HG03159 (cell line): ENCODE measurements at regions not wholly inside any gene's neighbourhood (a gene's known extent, or its start where the extent isn't known, plus 50 kb on each side); places are given as distances from the start of the nearest gene placed in this dataset.
"Not testable (repeated sequence)": the region's sequence is repeated elsewhere in the genome, so short reads cannot be mapped to it uniquely, and the experiment has no call there.

ENCODE experiments used
- ATAC-seq: cut with Tn5 transposase; IDR thresholded peaks from one replicate; pipeline ENCODE4 v1.9.1; 2021; ENCODE audit warnings: mild to moderate bottlenecking, moderate library complexity; ENCODE audit not compliant: unreplicated experiment

DNA sequence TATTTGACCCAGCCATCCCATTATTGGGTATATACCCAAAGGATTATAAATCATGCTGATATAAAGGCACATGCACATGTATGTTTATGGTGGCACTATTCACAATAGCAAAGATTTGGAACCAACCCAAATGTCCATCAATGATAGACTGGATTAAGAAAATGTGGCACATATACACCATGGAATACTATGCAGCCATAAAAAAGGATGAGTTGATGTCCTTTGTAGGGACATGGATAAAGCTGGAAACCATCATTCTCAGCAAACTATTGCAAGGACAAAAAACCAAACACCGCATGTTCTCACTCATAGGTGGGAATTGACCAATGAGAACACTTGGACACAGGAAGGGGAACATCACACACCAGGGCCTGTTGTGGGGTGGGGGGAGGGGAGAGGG, 147.3 kb upstream of the STK26 start:
- not testable (repeated sequence) for ATAC-seq

DNA sequence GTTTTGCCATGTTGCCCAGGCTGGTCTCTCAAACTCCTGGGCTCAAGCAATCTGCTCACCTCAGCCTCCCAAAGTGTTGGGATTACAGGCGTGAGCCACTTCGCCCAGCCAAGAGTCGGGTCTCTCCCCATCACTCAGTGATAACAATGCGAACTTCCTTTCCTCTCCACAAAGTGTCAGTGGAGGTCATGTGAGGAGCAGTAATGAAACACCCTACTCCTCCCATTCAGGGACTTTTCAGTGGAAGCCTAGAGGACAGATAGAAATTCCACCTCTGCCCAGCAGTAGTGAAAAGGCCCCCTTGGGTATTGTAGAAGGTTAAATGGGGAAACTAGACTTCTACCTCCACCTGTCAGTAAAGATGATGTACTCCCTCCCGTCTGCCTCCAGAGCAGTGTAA, 141.9 kb upstream of the STK26 start:
- no peak for ATAC-seq

DNA sequence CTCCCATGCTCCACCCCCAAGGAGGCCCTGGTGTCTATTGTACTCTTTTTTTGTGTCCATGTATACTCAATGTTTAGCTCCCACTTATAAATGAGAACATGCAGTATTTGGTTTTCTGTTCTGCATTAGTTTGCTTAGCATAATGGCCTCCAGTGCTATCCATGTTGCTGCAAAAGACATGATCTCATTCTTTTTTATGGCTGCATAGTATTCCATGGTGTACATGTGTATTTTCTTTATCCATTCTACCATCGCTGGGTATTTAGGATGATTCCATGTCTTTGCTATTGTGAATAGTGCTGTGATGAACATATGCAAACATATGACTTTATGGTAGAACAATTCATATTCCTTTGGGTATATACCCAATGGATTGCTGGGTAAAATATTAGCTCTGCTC, 138.1 kb upstream of the STK26 start:
- ATAC-seq = not testable (repeated sequence)

DNA sequence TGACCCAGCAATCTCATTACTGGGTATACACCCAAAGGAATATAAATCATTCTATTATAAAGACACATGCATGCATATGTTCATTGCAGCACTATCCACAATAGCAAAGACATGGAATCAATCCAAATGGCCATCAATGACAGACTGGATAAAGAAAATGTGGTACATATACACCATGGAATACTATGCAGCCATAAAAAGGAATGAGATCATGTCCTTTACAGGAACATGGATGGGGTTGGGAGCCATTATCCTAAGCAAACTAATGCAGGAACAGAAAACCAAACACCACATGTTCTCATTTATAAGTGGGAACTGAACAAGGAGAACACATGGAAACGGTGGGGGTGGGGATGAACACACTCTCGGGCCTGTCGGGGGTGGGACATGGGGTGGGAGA, 129.2 kb upstream of the STK26 start:
- not testable (repeated sequence) for ATAC-seq

DNA sequence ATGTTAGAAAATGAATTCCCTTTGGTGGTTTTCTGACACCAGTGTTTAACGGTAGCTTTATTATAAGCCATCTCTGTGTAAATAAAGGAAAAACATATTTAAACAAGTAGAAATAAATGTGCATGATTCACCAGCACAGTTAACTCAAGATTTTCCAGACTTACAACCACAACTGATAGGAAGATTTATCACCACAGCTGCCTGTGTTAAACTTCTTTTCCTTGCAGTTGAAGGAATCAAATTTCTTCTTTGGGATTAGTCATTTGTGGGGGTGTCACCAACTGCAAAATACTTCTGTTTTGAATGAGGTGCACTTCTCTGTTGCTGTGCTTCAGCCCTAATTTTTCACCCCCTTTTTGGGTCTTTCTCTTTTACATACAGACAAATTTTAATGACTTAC, 128.1 kb upstream of the STK26 start:
- no peak for ATAC-seq

DNA sequence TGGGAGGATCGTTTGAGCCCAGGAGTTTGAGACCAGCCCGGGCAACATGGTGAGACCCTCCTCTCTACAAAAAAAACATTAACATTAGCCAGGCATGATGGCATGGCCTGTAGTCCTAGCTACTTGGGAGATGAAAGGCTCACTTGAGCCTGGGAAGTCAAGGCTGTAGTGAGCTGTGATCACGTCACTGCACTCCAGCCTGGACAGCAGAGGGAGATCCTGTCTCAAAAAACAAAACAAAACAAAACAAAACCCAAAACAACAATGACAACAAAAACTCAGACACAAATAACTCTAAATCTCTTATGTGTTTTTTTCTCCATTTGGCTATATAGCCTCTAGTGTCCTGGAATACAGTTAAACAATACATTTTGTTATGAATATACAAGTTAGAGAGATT, 127.3 kb upstream of the STK26 start:
- ATAC-seq = no peak

DNA sequence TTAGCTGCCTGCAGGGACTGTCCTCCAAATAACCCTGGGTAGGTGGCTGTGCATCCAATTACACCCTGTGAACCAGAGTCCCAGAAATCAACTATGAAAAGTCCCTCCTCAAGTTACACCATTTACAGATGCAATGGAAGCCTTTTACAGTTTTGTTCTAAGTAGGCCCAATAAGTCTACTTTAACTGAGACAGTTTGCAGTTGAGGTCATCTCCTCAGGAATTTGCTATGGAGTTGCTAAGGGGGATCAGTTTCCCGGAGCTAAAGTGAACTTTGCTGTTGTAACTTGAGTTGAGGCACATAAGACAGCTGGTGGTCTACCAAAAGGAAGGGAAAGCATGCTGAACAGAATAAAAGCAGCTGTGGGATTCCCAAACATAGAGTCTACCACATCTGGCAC, 121.6 kb upstream of the STK26 start:
- no peak for ATAC-seq

DNA sequence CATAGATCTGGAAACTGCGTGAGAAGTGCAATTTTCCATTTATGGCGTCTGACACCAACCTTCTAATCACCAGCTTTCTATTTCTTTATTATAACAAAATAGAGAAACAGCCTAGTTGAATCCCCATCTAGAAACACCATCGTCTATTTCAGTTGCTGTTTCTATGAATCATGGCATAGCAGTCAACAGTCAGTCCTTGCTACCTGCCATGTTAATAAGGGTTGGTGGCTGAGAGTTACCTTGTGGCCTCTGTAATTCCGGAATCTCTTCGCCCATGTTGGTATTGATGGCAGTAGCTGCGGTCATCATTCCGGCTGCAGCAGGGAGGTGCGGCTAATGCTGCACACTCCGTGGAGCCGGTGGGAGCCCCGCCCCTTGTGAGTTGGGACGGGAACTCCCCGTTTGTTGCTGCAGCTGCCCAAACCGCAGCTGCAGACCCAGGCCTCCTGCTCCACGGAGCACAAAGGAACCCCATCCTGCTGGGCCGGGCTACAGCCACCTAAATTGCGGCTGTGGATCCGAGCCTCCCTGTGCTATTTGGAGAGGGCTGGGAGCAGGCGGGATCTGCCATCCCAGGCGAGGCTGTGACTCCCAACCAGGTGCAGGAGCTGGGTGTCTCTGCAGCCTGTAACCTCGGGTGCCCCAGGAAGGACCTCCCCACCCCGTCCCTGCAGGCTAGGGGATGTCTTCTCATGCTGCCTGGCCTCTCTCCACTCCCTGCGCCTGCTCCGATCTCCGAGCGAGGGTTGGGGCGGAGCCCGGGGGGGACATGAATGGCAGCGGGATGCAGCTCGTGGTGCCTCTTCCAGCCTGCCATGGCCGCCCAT, 115.4 kb upstream of the STK26 start:
- no peak for ATAC-seq

DNA sequence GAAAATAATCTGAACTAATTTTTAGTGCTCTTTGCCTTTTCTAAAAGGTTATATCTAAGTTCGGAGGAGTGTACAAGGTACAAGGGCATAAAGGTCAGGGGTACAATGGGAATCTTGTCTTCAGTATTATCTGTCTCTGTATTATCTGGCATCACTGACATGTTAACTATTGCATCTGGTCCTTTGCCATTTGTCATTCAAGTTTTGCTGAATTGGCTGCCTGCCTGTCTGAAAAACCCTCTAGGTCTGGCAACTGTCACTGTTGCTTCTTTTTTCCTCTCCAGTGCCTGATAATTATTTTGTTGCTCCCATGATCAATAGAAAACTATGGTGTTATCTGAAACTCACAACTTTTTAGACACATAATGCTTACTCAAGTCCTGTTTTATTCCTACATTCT, 112.5 kb upstream of the STK26 start:
- no peak for ATAC-seq

DNA sequence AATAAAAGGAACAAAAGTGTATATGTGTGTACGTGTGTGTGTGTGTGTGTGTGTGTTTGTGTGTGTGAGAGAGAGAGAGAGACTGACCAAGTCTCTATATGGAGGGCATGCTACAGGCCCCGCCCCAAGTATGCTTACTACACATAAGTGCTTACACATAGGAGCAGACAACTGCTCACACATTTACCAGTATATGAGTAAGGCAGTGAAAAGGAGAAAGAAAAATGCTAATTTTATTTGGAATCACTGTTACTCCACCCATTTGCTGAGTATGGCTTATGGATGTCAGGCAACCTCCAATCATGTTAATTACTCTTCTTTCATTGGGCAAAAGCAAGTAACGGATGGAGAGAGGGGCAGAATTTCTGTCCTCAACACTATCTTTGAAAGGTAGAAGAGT, 107.6 kb upstream of the STK26 start:
- ATAC-seq = no peak

DNA sequence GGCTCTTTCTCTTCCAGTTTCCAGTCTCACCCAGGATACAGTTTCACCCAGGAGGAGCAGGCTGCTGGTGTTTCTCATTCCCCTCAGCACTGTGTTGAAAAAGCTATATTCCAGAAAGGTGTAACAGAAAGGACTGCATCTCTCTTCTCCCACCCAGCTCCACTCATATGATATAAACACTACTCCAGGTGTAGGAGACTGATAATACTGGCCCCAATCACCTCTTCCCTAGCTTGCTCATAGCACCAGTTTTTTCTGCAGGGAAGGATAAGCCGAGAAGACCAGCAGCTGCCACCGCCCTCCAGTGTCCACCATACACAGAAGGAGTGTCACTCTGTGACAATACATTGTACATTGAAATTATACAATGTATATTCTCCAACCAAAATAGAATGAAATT, 105.5 kb upstream of the STK26 start:
- no peak for ATAC-seq

DNA sequence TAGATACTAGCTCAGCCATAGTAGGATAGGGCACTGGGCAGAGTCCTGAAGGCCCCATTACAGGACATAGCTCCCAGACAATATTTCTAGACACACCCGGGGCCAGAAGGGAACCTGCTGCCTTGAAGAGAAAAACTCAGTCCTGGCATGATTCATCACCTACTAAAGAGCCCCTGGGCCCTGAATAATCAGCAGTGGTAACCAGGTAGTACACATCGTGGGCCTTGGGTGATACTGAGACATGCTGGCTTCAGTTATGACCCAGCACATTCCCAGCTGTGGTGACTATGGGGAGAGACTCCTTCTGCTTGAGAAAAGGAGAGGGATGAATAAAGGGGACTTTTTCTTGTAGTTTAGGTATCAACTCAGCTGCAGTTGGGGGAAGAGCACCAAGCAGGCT, 104.3 kb upstream of the STK26 start:
- ATAC-seq = no peak

DNA sequence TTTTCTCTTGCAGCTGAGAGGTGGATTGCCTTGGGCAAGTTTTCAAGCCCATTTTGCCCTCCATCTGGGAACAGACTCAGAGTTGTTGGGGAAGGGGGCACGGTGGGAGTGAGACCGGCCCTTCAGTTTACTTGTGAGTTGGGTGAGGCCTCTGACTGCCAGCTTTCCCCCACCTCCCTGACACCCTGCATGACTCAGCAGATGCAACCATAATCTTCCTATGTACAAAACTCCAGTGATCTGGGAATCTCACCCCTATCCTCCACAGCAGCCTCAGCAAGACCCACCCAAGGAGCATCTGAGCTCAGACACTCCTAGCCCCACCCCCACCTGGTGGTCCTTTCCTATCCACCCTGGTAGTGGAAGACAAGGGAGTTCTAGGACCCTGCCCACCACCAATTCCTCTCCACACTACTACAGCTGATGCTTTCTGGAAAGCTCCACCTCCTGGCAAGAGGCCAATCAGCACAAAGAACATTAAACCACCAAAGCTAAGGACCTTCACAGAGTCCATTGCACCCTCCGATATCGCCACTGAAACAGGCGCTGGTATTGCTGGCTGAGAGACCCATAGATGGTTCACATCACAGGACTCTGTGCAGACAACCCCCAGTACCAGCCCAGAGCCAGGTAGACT, 99.4 kb upstream of the STK26 start:
- ATAC-seq = no peak

DNA sequence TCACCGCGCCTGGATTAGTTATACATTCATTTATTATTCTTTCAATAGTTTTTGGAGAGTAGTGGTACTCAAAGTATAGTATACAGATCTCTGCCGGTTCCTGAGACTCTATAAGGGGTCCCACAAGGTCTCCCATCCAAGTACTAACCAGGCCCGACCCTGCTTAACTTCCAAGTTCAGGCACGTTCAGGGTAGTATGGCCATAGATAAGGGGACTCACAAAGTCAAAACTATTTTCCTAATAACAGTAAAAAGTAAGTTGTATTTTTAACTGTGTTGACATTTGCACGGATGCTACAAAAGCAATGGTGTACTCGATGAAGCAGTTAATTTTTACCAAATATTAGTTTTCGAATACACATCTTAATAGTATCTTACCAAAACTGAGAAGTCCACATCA, 84.4 kb upstream of the STK26 start:
- no peak for ATAC-seq

DNA sequence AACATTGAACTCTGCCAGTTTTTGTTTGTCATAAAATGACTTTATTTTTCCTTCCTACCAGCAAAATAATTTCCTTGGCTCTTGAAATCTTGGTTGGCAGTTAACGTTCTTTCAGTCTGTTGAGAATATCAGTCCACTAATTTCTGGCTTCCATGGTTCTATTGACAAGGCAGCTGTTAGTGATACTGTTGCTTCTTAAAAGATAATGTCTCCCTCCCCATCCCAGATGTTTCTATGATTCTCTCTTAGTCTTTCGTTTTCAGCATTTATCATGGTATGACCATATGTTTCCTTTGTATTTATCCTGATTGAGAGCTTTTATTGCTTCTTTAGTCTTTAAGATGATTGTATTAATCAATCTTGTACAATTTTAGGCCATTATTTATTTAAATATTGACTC, 81.1 kb upstream of the STK26 start:
- ATAC-seq = no peak

DNA sequence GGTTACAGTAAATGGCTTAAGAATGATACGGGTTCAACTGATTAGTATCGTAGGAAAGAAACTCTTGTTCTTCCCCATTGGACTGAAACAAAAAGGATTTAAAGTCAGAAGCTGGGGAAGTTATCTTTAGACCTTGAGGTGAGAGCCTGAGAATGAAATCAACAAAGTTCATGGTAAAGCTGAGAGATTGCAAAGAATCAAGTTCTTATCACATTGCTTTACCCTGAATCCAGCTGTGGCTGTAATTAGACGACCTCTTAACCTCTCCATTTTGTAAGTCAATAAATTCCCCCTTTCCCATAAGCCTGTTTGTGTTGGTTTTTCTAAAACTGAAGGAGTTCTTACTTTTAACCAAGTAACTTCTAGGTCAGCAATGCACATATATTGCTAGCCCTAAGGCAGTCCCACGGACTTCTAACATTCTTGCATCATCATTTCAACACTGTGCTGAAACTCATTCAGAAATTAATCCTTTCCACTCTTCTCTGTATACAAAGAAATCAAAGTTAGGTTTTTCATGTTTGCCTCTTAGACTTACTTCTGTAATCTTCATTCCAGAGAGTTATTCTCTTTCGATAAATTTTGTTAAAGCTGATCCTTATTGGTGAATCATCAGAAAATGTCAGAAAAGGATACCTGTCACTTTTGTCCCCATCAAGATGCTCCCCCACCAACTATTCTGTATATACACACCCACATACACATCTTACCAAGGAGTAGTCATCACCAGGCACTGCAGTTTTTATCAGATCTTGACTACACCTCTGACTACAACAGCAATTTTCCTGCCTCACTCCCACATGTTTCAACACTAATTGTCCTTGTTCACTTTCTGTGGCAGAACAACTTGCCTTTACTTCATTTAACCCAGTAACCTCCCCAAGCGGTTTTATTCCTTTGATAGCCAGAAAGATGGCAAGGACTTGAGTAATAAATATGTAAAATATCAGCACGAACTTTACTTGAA, 77.9 kb upstream of the STK26 start:
- ATAC-seq = no peak

DNA sequence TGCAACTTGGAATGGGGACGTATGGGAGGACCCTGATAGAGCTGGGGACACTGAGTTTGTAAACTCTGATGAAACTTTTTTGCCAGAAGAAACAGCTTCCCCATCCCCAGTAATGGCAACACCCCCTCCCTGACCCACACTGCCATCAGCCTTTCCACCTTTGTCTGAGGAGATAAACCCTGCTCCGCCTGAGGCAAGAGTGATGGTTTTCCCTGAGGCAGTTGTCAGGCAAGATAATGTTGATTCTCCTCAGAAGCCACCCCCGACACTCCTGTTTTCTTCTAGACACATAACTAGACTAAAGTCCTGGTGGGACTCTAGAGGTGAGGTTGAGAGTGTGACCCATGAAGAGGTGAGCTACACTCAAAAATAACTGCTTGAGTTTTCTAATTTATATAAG, 71.9 kb upstream of the STK26 start:
- no peak for ATAC-seq

DNA sequence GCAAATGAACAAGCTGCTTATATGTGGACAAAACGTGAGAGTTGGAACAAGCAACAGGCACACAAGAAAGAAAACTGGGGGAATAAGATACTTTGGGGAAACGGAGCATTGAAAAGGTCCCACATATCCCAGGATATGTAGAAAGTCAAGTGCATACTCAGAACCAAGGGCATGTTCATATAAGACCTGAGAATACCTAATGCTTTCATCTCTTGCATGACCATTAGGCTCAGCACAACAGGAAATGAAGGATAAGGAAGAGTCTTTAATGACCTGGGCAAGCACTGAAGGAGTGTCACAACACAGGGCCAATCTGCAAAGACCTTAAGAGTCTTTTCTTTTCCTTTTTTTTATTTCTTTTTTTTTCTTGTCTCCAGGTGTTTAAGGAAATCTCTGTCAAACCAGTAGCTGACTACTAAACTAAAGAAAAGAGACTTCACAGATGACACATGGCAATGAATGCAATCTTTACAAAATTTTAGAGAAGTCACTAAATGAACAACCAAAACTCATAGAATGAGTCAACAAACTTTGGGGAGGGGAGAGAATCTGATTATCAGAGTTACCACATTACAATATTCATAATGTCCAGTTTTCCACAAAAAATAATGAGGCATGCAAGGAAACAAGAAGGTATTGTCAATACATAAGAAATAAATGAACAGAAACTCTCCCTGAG, 67.9 kb upstream of the STK26 start:
- no peak for ATAC-seq

DNA sequence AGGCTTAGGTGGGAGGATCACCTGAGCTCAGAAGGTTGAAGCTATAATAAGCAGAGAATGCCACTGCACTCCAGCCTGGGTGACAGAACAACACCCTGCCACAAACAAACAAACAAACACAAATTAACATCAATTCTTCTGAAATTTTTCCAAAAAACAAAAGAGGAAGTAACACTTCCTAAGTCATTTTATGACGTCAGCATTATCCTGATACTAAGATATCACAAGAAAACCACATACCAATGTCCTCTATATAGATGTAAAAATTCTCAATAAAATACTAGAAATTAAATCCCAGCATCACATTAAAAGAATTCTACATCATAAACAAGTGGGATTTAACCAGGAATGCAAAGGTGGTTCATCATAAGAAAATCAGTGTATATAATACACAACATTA, 64.4 kb upstream of the STK26 start:
- no peak for ATAC-seq

DNA sequence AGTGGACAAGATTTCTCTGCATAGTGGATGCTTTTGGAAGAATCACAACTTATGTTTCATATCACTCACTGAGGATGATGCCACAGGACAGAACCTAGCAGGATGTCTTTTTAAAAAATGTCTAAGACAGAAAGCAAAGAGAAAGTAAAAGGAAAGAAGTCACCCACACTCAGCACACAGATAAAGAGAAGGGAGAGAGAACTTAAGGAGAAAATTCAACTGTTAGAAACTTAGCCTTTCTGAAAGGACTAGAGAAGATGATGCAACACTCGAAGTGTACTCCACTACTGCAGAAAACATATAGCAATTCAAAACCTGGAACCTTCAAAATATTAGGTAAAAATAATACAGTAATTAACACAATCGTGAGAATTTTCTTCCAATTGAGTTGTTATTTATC, 52.8 kb upstream of the STK26 start:
- ATAC-seq = no peak
